M059J (cell line): ENCODE measurements at regions not wholly inside any gene's neighbourhood (a gene's known extent, or its start where the extent isn't known, plus 50 kb on each side); places are given as distances from the start of the nearest gene placed in this dataset.

Experiments used
- DNase-seq: peaks from one replicate; pipeline ENCODE4 v3.0.0-alpha.2; 2012; ENCODE audit warnings: low read depth

- DNase-seq: no peak
These were observed 452.3 kb upstream of the MEX3C start for GRCh38 chr18:51649796-51650195.

DNA sequence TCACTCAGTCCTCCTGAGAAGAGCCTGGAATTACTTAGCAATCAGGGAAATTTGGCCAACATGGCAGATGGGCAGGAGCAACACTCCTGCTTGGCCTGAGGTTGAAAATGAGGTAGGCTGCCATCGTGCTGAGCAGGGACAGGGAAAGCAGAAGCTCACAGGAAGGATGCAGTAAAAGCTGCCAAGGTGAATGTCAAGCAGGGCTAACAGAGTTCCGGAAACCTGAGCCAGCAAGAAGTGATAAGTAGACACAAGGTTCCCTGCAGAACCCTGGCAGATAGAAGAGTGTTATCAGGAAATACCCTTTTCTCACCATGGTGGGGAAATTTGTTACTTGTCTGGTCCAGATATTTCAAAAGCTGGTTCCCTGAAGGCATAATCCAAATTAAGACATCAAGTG, 454.3 kb upstream of the MEX3C start:
- no peak for DNase-seq

DNA sequence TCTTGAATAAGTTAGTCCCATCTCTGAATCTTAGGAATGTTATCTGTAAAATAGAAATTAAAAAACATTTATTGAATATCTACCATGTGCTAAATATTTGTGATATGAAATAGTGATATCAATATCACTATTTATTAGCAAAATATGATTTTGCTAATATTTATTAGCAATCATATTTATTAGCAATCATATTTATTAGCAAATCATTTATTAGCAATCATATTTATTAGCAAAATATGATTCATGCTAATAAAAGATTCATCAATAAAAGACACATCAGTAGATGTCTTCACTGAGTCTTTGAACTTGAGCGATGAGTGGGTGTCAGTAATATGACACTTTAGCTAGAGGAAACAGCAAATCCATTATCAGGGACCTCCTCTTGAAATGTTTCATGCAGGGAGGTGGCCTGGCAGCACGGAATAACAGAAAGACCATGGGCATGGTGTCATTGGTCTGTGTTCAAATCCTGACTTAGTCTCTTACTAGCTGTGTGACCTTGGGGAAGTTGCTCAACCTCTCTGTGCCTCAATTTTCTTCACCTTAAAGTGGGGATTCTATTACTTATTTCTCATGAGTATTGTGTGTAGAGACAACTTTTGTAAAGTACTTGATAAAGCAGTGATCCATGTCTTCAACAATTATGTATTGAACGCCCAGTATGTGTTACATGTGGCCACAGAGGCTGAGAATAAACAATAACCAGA, 456.2 kb upstream of the MEX3C start:
- DNase-seq: no peak

DNA sequence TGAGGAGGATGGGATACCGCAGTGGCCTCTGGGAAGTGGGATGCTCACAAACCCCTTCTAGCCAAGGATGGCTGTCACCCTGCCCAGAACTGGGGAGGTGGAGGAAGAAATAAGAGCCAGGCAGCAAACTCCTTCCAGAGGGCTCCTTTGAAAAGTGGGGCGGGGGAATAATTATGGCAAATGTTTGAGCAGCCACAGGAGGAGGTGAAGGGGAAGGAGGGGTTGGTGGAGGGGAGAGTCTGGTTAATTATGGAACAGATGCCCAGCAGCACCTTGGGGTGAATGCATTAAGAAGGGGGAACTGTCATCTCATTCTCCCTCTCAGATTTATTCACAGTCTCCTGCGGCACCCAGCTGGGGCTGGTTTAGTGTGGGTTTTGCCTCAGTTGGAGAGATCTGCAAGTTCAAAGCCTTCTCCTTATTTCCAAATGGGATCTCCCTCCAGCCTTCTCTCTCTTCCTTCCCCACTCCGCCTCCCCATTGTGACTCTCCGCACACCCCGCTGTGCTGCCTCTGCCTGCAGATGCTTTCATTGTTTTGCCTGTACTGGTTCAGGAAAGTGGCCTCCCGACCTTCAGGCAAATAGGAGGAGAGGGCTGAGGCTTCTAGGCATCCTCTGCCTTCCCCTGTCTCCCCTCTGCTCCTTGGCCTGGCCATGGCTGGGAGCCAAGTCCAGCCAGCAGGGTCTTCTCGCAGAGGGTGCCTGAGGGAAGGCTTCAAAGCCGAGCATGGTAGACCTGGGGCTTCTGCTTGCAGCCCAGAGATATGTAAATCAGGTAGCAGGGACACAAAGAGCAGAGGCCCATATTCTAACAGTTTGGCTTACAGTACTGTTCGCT, 457.2 kb upstream of the MEX3C start:
- no peak for DNase-seq

GRCh38 chr18:51655327-51655698, 457.8 kb upstream of the MEX3C start:
- no peak for DNase-seq

- no peak for DNase-seq
These were observed 458.8 kb upstream of the MEX3C start for GRCh38 chr18:51656249-51656648.

GRCh38 chr18:51658436-51658835, 461.0 kb upstream of the MEX3C start:
- DNase-seq: no peak

- no peak for DNase-seq
These were observed 462.3 kb upstream of the MEX3C start for GRCh38 chr18:51659781-51660180.

DNA sequence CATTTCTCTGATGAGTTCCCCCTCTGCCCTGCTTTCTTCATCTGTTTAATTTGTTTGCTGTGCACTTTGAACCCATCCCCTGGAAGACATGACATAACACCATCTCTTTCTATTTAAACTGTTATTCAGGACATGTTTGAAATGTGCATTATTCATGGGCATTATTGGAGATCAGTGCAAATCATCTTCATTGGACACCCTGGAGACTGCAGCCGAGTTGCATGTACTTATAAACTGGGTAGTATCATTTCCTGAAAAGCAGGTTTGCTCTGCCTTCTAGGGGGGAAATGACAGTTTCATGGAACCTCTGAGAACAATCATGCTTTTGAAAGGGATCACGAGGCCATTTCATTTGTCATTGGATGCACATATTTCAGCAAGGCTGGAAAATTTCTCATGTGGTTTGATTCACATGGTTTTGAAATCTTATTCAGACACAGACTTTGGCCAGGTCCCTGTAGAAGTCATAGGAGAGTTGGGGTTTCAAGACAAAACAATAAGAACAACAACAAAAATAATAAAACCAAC, 462.8 kb upstream of the MEX3C start:
- no peak for DNase-seq

DNA sequence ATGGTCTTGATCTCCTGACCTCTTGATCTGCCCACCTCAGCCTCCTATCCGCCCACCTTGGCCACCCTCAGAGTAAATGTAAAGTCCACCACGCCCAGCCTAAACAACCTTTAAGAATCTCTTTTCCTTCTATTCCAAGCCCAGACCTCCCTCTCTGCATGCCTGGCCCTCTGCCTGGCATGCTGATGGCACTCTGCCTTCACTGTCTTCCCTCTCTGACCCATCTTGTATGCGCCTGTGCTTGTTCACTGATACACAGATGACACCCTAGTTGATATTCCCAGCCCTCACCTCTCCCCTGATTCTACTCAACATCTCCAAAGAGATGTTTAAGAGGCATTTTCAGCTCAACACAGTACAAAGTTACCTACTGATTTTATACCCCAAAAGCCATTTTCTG, 466.8 kb upstream of the MEX3C start:
- no peak for DNase-seq

- peak; percentile 10 for DNase-seq
These were observed 469.3 kb upstream of the MEX3C start for GRCh38 chr18:51666763-51667191.

GRCh38 chr18:51668101-51668500, 470.6 kb upstream of the MEX3C start:
- DNase-seq: peak; percentile 22

GRCh38 chr18:51668607-51669006, 471.1 kb upstream of the MEX3C start:
- no peak for DNase-seq

- no peak for DNase-seq
These were observed 489.1 kb upstream of the MEX3C start for GRCh38 chr18:51686590-51686989.

- DNase-seq: no peak
These were observed 490.5 kb upstream of the MEX3C start for GRCh38 chr18:51687845-51688585.

DNA sequence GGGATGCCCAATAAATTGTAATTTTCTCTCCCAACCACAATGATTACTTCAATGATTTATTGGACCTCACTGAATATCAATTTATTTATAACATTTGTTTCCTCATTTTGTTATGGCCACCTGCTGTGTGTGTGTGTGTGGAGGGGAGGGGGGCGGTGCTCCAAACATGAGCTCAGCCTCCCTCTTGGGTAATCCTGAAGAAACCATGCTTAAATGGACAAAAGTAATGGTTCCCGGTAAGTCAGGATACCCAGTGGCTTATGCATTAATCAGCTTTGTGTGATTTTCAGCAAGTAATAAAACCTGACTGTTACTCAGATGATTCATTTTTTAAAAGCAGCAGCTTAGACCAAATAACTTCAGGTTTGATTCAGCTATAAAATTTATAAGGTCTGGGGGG, 495.1 kb upstream of the MEX3C start:
- DNase-seq: no peak

- DNase-seq: no peak
These were observed 513.9 kb upstream of the MEX3C start for GRCh38 chr18:51711298-51711889.

GRCh38 chr18:51712821-51713220, 515.3 kb upstream of the MEX3C start:
- DNase-seq: no peak

DNA sequence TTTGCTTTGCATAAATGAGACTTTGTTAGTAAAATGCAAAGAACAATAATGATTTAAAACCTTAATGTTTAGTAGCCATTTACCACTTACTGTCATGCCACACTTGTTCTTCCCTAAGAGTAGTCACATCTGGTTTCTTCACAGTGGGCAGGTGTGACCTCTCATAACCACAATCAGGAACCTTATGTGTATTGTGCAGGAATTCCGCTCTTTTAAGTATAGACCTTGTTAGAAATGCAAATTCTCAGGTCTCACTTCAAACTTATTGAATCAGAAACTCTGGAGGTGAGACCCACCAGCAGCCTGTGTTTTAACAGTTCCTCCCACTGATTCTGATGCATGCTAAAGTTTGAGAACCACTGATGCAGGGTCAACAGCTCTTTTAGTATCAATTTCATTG, 518.8 kb upstream of the MEX3C start:
- no peak for DNase-seq

DNA sequence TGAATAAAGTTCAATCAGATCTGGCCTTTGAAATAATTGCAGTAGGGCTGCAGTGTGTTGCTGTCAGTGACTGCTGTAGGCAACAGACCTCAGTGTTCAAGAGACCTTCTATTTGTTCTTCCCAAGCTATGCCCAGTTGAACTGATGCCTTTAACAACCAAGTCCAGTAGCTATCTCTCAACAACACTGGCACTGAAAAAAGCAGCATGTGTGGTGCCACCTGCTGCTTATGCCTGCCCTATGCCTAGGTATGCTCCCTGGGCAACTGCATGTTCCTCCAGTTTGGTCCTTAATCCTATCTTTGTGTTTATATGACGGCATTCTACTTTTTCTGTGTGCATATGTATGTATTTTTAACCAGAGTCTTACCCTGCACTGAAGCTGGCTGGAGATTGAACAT, 523.9 kb upstream of the MEX3C start:
- no peak for DNase-seq

- DNase-seq: no peak
These were observed 524.5 kb upstream of the MEX3C start for GRCh38 chr18:51721996-51722395.
